HCT116 (cell line): ENCODE measurements at regions not wholly inside any gene's neighbourhood (a gene's known extent, or its start where the extent isn't known, plus 50 kb on each side); places are given as distances from the start of the nearest gene placed in this dataset.

Source experiments
- ATAC-seq: fragments of 200-7000 bp; cut with Tn5 transposase; 2 replicates; pipeline ENCODE4 v1.9.1; 2020; ENCODE audit warnings: mild to moderate bottlenecking, moderate library complexity
- BruUV-seq: library from RNA; stranded (reverse); fragments of 400-500 nt; replicated peaks from 2 replicates; lab custom pipeline; 2021; lab: Mats Ljungman, UMichigan
- CTCF ChIA-PET: fragments of 300-600 bp; sonication (Branson Sonifier 250); formaldehyde crosslinking; loops from one replicate; lab custom pipeline; 2021; ENCODE audit warnings: antibody characterized with exemption; lab: Charles Lee
- POLR2A ChIA-PET: fragments of 300-600, 350-600 bp; sonication (Branson Sonifier 250); formaldehyde crosslinking; loops from one replicate; lab custom pipeline; 2021; ENCODE audit warnings: antibody characterized with exemption; lab: Charles Lee
- RAD21 ChIA-PET, 2 experiments: fragments of 300-600 bp; sonication (Branson Sonifier 250); formaldehyde crosslinking; loops; one replicate each; lab custom pipeline; 2023; ENCODE audit warnings: low total read pairs in 2 of 2; ENCODE audit not compliant: uncharacterized antibody in 2 of 2, unreplicated experiment in 2 of 2, low non-redundant PET in 1 of 2; lab: Charles Lee
- DNase-seq: peaks from one replicate; pipeline ENCODE4 v3.0.0-alpha.2; 2010; ENCODE audit warnings: low read depth, low spot score
- H2AFZ ChIP-seq: fragments of 200-600 bp; shearing (Covaris generic), sonication (generic); 2 replicates; pipeline ENCODE4 v1.6.1; 2017; ENCODE audit warnings: low read depth, mixed run types, mixed read lengths, antibody characterized with exemption, low read length; ENCODE audit not compliant: poor library complexity, severe bottlenecking
- H3K27ac ChIP-seq: 2 replicates; pipeline ENCODE4 v1.5.1; 2012; ENCODE audit warnings: low read depth, low read length
- H3K27me3 ChIP-seq: fragments of 200-600 bp; sonication (generic); 2 replicates; pipeline ENCODE4 v1.6.1; 2016; ENCODE audit warnings: mixed run types, low read length, mixed read lengths; ENCODE audit not compliant: insufficient read depth
- H3K36me3 ChIP-seq, 2 experiments: fragments of 200-500 bp in 1 of 2; fragments of 200-600 bp in 1 of 2; sonication (Bioruptor generic) in 1 of 2; sonication (generic) in 1 of 2; 2 replicates each; pipeline versions ENCODE4 v1.5.1 to v1.6.1; 2014 to 2016; ENCODE audit warnings: low read length in 2 of 2, inconsistent platforms in 1 of 2, mixed read lengths in 1 of 2, mixed run types in 1 of 2; ENCODE audit not compliant: insufficient read depth in 2 of 2, control insufficient read depth in 1 of 2
- H3K4me1 ChIP-seq, 2 experiments: fragments of 200-600 bp in 1 of 2; sonication (generic) in 1 of 2; 2 replicates each; pipeline versions ENCODE4 v1.5.1 to v1.6.1; 2012 to 2017; ENCODE audit warnings: low read length in 2 of 2, inconsistent platforms in 1 of 2, mild to moderate bottlenecking in 1 of 2, mixed read lengths in 1 of 2, mixed run types in 1 of 2, moderate library complexity in 1 of 2; ENCODE audit not compliant: insufficient read depth in 2 of 2, control insufficient read depth in 1 of 2
- H3K4me2 ChIP-seq: fragments of 200-600 bp; sonication (generic); 2 replicates; pipeline ENCODE4 v1.6.1; 2017; ENCODE audit warnings: mixed run types, low read length, mixed read lengths
- H3K4me3 ChIP-seq, 2 experiments: fragments of 200-600 bp in 1 of 2; sonication (generic) in 1 of 2; replicated peaks in 1 of 2; 2 replicates each; pipeline ENCODE4 v1.5.1; 2011 to 2016; ENCODE audit warnings: low read length in 2 of 2, control low read depth in 1 of 2, low read depth in 1 of 2, mild to moderate bottlenecking in 1 of 2, mixed read lengths in 1 of 2, mixed run types in 1 of 2
- H3K79me2 ChIP-seq: fragments of 200-600 bp; sonication (generic); 2 replicates; pipeline ENCODE4 v1.6.1; 2017; ENCODE audit warnings: mild to moderate bottlenecking, mixed run types, low read length, moderate library complexity, mixed read lengths; ENCODE audit not compliant: insufficient read depth
- H3K9ac ChIP-seq: fragments of 200-600 bp; sonication (generic); 2 replicates; pipeline ENCODE4 v1.6.1; 2016; ENCODE audit warnings: low read length, mixed read lengths
- H3K9me2 ChIP-seq: fragments of 200-600 bp; sonication (generic), shearing (Covaris generic); 2 replicates; pipeline ENCODE4 v1.6.1; 2017; ENCODE audit warnings: mixed run types, mild to moderate bottlenecking, moderate library complexity; ENCODE audit not compliant: insufficient read depth
- H3K9me3 ChIP-seq, 2 experiments: fragments of 200-500 bp in 1 of 2; fragments of 200-600 bp in 1 of 2; sonication (Bioruptor generic) in 1 of 2; sonication (generic) in 1 of 2; 2 replicates each; pipeline ENCODE4 v1.6.1; 2014 to 2017; ENCODE audit warnings: low read length in 2 of 2, mixed read lengths in 2 of 2, inconsistent platforms in 1 of 2, low read depth in 1 of 2, mild to moderate bottlenecking in 1 of 2, mixed run types in 1 of 2, moderate library complexity in 1 of 2; ENCODE audit not compliant: control insufficient read depth in 1 of 2, insufficient read depth in 1 of 2
- H4K20me1 ChIP-seq: fragments of 200-600 bp; sonication (generic), shearing (Covaris generic); 2 replicates; pipeline ENCODE4 v1.6.1; 2017; ENCODE audit warnings: mixed run types, mild to moderate bottlenecking, moderate library complexity; ENCODE audit not compliant: insufficient read depth
- EZH2 ChIP-seq: fragments of 200-600 bp; sonication (generic); IDR thresholded peaks from 2 replicates; pipeline ENCODE4 v1.6.1; 2017; ENCODE audit warnings: antibody characterized with exemption, mixed run types
- POLR2AphosphoS5 ChIP-seq: IDR thresholded peaks from 2 replicates; pipeline ENCODE4 v1.6.1; 2011; ENCODE audit warnings: mild to moderate bottlenecking, low read depth, low read length, moderate library complexity
- RAD21 ChIP-seq: IDR thresholded peaks from 2 replicates; pipeline ENCODE4 v1.6.1; 2012; ENCODE audit warnings: low read depth, mild to moderate bottlenecking
- SIN3A ChIP-seq: IDR thresholded peaks from 2 replicates; pipeline ENCODE4 v1.6.1; 2012; ENCODE audit warnings: low read depth
- TCF7L2 ChIP-seq: IDR thresholded peaks from 2 replicates; pipeline ENCODE4 v1.7.0; 2011; ENCODE audit warnings: borderline replicate concordance, inconsistent platforms; ENCODE audit not compliant: insufficient read depth, insufficient read length; ENCODE audit errors: extremely low read depth
- ZBTB33 ChIP-seq: IDR thresholded peaks from 2 replicates; pipeline ENCODE4 v1.6.1; 2011; ENCODE audit warnings: mild to moderate bottlenecking, low read length, moderate library complexity; ENCODE audit not compliant: insufficient replicate concordance; ENCODE audit errors: extremely low read depth
- ZFX ChIP-seq: fragments of 450-650 bp; IDR thresholded peaks from 2 replicates; pipeline ENCODE4 v1.6.1; 2017
- intact Hi-C: fragments of 100-400 bp; cut with micrococcal nuclease; formaldehyde crosslinking; loops from 2 replicates; pipeline ENCODE4 v1.10.0; 2022
- TF ChIP-seq, protein P1 (sequence below): IDR thresholded peaks from 2 replicates; pipeline ENCODE4 v1.6.1; 2012
- TF ChIP-seq, protein P2 (sequence below), 3 experiments: fragments of 200-600 bp in 1 of 3; sonication (generic) in 1 of 3; IDR thresholded peaks in 2 of 3; conservative IDR thresholded peaks in 1 of 3; 2 replicates each; pipeline ENCODE4 v1.5.1; 2012 to 2017; ENCODE audit warnings: low read depth in 2 of 3, low read length in 2 of 3, antibody characterized with exemption in 1 of 3, borderline replicate concordance in 1 of 3, control low read depth in 1 of 3, mild to moderate bottlenecking in 1 of 3, mixed read lengths in 1 of 3, mixed run types in 1 of 3, moderate library complexity in 1 of 3; ENCODE audit not compliant: insufficient read depth in 1 of 3

DNA sequence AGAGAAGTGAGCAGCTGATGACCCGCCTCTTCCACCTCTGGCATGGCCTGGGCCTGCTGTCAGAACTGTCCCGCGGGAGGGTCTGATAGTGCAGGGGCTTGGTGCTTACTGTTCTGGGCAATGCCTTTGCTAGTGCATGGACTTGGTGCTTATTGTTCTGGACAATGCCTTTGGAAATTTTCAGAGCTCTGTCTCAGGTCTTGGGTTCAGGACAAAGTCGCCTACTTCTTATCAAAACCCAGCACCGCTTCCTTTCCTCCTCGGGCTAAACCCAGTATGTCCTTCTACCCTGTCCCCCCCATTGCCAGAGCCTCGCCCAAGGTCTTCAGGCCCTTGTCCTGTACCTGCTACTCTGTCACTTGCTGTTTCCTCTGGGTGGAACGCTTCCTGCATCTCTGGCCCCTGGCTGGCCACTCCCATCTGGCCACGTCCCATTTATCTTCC lies 149.6 kb downstream of the ACKR3 start:
- CTCF ChIA-PET: no interaction called here
- Histone ChIP-seq H4K20me1 (no peaks in the 10 kb centered on the region), H3K36me3 (no peaks in the 10 kb centered on the region), H3K9me2 (no peaks in the 10 kb centered on the region), H3K4me3 (no peak overlapping the region), H3K27me3 (peaks cover 18% of the 10 kb centered on the region), H3K9ac (no peak overlapping the region), H3K4me2 (no peak overlapping the region), H2AFZ (no peak overlapping the region), H3K27ac (no peak overlapping the region), H3K79me2 (no peaks in the 10 kb centered on the region), H3K9me3 (no peaks in the 10 kb centered on the region), H3K4me1 (no peaks in the 10 kb centered on the region)
- RAD21 ChIA-PET: no interaction called here
- ATAC-seq (no peak), DNase-seq (no peak)
- no TSS peak for BruUV-seq
- POLR2A ChIA-PET: no interaction called here
- TF ChIP-seq, protein P1, sequence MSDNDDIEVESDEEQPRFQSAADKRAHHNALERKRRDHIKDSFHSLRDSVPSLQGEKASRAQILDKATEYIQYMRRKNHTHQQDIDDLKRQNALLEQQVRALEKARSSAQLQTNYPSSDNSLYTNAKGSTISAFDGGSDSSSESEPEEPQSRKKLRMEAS: no peak
- TF ChIP-seq ZFX (no peak), RAD21 (no peak), TCF7L2 (no peak), SIN3A (no peak), ZBTB33 (no peak), EZH2 (no peak), POLR2AphosphoS5 (no peak)
- TF ChIP-seq, protein P2, sequence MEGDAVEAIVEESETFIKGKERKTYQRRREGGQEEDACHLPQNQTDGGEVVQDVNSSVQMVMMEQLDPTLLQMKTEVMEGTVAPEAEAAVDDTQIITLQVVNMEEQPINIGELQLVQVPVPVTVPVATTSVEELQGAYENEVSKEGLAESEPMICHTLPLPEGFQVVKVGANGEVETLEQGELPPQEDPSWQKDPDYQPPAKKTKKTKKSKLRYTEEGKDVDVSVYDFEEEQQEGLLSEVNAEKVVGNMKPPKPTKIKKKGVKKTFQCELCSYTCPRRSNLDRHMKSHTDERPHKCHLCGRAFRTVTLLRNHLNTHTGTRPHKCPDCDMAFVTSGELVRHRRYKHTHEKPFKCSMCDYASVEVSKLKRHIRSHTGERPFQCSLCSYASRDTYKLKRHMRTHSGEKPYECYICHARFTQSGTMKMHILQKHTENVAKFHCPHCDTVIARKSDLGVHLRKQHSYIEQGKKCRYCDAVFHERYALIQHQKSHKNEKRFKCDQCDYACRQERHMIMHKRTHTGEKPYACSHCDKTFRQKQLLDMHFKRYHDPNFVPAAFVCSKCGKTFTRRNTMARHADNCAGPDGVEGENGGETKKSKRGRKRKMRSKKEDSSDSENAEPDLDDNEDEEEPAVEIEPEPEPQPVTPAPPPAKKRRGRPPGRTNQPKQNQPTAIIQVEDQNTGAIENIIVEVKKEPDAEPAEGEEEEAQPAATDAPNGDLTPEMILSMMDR (IDR thresholded peaks at IDR 0.05 in 2 of 3, conservative IDR thresholded peaks at IDR 0.05 in 1 of 3; ENCODE audit: borderline replicate concordance in 1 of 3, insufficient read depth in 1 of 3, low read depth in 2 of 3, low read length in 2 of 3): no peak
- intact Hi-C loops: no loop called here
